ENCODE measurements at regions not wholly inside any gene's neighbourhood (a gene's known extent, or its start where the extent isn't known, plus 50 kb on each side); places are given as distances from the start of the nearest gene placed in this dataset.

GRCh38 chr13:34166406-34166805 is 348.5 kb downstream of the RFC3 start:
- Histone ChIP-seq H4K20me1 (ENCODE audit: insufficient read depth) (no peaks in the 10 kb centered on the region), H3K4me2 (no peak overlapping the region), H3K4me3 (no peak overlapping the region), H3K27me3 (ENCODE audit: insufficient read depth, low read depth) (no peaks in the 10 kb centered on the region), H3F3A (ENCODE audit: insufficient read depth, low read depth) (no peaks in the 10 kb centered on the region; the same call in 1 of the 2 replicates), H3K4me1 (replicated peaks; ENCODE audit: insufficient read depth) (peaks cover 19% of the 10 kb centered on the region), H3K79me2 (ENCODE audit: low read depth) (no peaks in the 10 kb centered on the region), H3K9me3 (ENCODE audit: insufficient read depth, low read depth) (no peaks in the 10 kb centered on the region), H3K36me3 (ENCODE audit: low read depth) (no peaks in the 10 kb centered on the region), H3K27ac (no peak overlapping the region), H3K9me2 (ENCODE audit: insufficient read depth) (no peaks in the 10 kb centered on the region), H2AFZ (no peak overlapping the region)
- TF ChIP-seq CTCF (conservative IDR thresholded peaks at IDR 0.05), result no peak
- TF ChIP-seq EZH2 (IDR thresholded peaks at IDR 0.05; ENCODE audit: low read depth), result no peak
- CTCF ChIA-PET, result no interaction called here
- POLR2A ChIA-PET (ENCODE audit: unreplicated experiment), result no interaction called here
- DNase-seq, result no peak
- intact Hi-C loops (cut with micrococcal nuclease; ENCODE audit: unreplicated experiment), result no loop called here
- BruUV-seq (replicated peaks), result no TSS peak

GRCh38 chr13:34167347-34167746 is 349.4 kb downstream of the RFC3 start:
- H3K36me3 ChIP-seq (ENCODE audit: low read depth), result no peaks in the 10 kb centered on the region
- H2AFZ ChIP-seq, result no peak overlapping the region
- H3K27ac ChIP-seq, result no peak overlapping the region
- no peaks in the 10 kb centered on the region; the same call in 1 of the 2 replicates for H3F3A ChIP-seq (ENCODE audit: insufficient read depth, low read depth)
- ChIA-PET CTCF (no interaction called here), POLR2A (ENCODE audit: unreplicated experiment) (no interaction called here)
- TF ChIP-seq CTCF (conservative IDR thresholded peaks at IDR 0.05) (no peak), EZH2 (IDR thresholded peaks at IDR 0.05; ENCODE audit: low read depth) (no peak)
- no TSS peak for BruUV-seq (replicated peaks)
- H3K79me2 ChIP-seq (ENCODE audit: low read depth), result no peaks in the 10 kb centered on the region
- no peaks in the 10 kb centered on the region for H4K20me1 ChIP-seq (ENCODE audit: insufficient read depth)
- DNase-seq, result no peak
- H3K27me3 ChIP-seq (ENCODE audit: insufficient read depth, low read depth), result no peaks in the 10 kb centered on the region
- no peaks in the 10 kb centered on the region for H3K9me3 ChIP-seq (ENCODE audit: insufficient read depth, low read depth)
- no peaks in the 10 kb centered on the region for H3K9me2 ChIP-seq (ENCODE audit: insufficient read depth)
- peaks cover 10% of the 10 kb centered on the region for H3K4me1 ChIP-seq (replicated peaks; ENCODE audit: insufficient read depth)
- intact Hi-C loops (cut with micrococcal nuclease; ENCODE audit: unreplicated experiment), result no loop called here
- no peak overlapping the region for H3K4me3 ChIP-seq
- H3K4me2 ChIP-seq, result no peak overlapping the region

- Histone ChIP-seq H3K4me3 (no peak overlapping the region), H3F3A (ENCODE audit: insufficient read depth, low read depth) (no peaks in the 10 kb centered on the region), H3K9me2 (ENCODE audit: insufficient read depth) (no peaks in the 10 kb centered on the region), H3K9me3 (ENCODE audit: insufficient read depth, low read depth) (no peaks in the 10 kb centered on the region), H3K79me2 (ENCODE audit: low read depth) (no peaks in the 10 kb centered on the region), H3K27me3 (ENCODE audit: insufficient read depth, low read depth) (no peaks in the 10 kb centered on the region), H3K27ac (no peak overlapping the region), H2AFZ (no peak overlapping the region), H3K36me3 (ENCODE audit: low read depth) (no peaks in the 10 kb centered on the region), H4K20me1 (ENCODE audit: insufficient read depth) (no peaks in the 10 kb centered on the region), H3K4me1 (replicated peaks; ENCODE audit: insufficient read depth) (no peaks in the 10 kb centered on the region), H3K4me2 (no peak overlapping the region)
- intact Hi-C loops (cut with micrococcal nuclease; ENCODE audit: unreplicated experiment), result no loop called here
- TF ChIP-seq CTCF (conservative IDR thresholded peaks at IDR 0.05) (no peak), EZH2 (IDR thresholded peaks at IDR 0.05; ENCODE audit: low read depth) (no peak)
- no peak for DNase-seq
- ChIA-PET POLR2A (ENCODE audit: unreplicated experiment) (no interaction called here), CTCF (no interaction called here)
- no TSS peak for BruUV-seq (replicated peaks)
These were observed 354.1 kb downstream of the RFC3 start for GRCh38 chr13:34172048-34172447.
